IMR-90 (cell line): ENCODE measurements at regions not wholly inside any gene's neighbourhood (a gene's known extent, or its start where the extent isn't known, plus 50 kb on each side); places are given as distances from the start of the nearest gene placed in this dataset.

ENCODE experiments used
- CEBPB ChIP-seq: IDR thresholded peaks from 2 replicates; pipeline ENCODE4 v1.6.1; 2012; ENCODE audit warnings: low read depth, low read length, improper control_type of control experiment
- MXI1 ChIP-seq: IDR thresholded peaks from 2 replicates; pipeline ENCODE4 v1.6.1; 2012; ENCODE audit warnings: low read depth, mild to moderate bottlenecking, low read length, moderate library complexity, borderline replicate concordance
- POLR2A ChIP-seq: IDR thresholded peaks from 2 replicates; pipeline ENCODE4 v1.6.1; 2012; ENCODE audit warnings: mild to moderate bottlenecking, low read depth, low read length
- RFX5 ChIP-seq: IDR thresholded peaks from 2 replicates; pipeline ENCODE4 v1.8.0; 2012; ENCODE audit warnings: low read depth, mild to moderate bottlenecking, low read length, moderate library complexity
- USF2 ChIP-seq: fragments of 150-350 bp; IDR thresholded peaks from 2 replicates; pipeline ENCODE4 v1.6.1; 2017; ENCODE audit warnings: mild to moderate bottlenecking, antibody characterized with exemption, low read length, low read depth
- TF ChIP-seq, protein P1 (sequence below): conservative IDR thresholded peaks from 2 replicates; pipeline ENCODE4 v1.5.1; 2012; ENCODE audit warnings: mild to moderate bottlenecking, low read depth, low read length, improper control_type of control experiment

DNA sequence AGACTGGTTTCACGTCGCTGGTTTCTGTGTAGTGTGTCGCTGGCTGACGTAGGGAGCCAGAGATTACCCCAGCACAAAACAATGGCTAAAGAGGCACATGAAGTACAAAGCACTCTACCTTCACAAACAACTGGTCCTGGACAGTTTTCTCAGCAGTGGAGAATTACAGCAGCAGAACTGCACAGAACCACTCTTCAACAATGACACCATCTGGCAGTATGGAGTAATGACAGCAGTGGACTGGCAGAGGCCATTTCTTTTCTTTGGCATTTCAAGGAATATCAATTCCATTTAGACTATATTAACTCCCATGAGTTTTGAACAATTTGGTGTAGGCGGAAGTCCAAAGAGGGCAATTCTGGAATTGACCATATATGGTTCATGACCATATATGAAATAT lies 1074.1 kb downstream of the AACS start:
- TF ChIP-seq, protein P1, sequence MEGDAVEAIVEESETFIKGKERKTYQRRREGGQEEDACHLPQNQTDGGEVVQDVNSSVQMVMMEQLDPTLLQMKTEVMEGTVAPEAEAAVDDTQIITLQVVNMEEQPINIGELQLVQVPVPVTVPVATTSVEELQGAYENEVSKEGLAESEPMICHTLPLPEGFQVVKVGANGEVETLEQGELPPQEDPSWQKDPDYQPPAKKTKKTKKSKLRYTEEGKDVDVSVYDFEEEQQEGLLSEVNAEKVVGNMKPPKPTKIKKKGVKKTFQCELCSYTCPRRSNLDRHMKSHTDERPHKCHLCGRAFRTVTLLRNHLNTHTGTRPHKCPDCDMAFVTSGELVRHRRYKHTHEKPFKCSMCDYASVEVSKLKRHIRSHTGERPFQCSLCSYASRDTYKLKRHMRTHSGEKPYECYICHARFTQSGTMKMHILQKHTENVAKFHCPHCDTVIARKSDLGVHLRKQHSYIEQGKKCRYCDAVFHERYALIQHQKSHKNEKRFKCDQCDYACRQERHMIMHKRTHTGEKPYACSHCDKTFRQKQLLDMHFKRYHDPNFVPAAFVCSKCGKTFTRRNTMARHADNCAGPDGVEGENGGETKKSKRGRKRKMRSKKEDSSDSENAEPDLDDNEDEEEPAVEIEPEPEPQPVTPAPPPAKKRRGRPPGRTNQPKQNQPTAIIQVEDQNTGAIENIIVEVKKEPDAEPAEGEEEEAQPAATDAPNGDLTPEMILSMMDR = no peak
- no peak for TF ChIP-seq RFX5
- TF ChIP-seq CEBPB = no peak
- TF ChIP-seq MXI1 = no peak
- no peak for TF ChIP-seq POLR2A
- TF ChIP-seq USF2 = no peak
